KMS-11 (cell line): ENCODE measurements at regions not wholly inside any gene's neighbourhood (a gene's known extent, or its start where the extent isn't known, plus 50 kb on each side); places are given as distances from the start of the nearest gene placed in this dataset.

Source experiments
- H2AFZ ChIP-seq: fragments of 200-600 bp; sonication (generic); 2 replicates; pipeline ENCODE4 v1.6.1; 2016; ENCODE audit warnings: antibody characterized with exemption, mixed run types, low read depth
- H3K27ac ChIP-seq: fragments of 200-600 bp; sonication (generic); 2 replicates; pipeline ENCODE4 v1.6.1; 2016; ENCODE audit warnings: mild to moderate bottlenecking, mixed run types
- H3K27me3 ChIP-seq: fragments of 200-600 bp; sonication (generic); 2 replicates; pipeline ENCODE4 v1.6.1; 2017; ENCODE audit warnings: mild to moderate bottlenecking, low read depth, mixed run types, moderate library complexity; ENCODE audit not compliant: insufficient read depth
- H3K36me3 ChIP-seq: fragments of 200-600 bp; sonication (generic); 2 replicates; pipeline ENCODE4 v1.6.1; 2017; ENCODE audit warnings: mild to moderate bottlenecking, mixed run types; ENCODE audit not compliant: insufficient read depth
- H3K4me1 ChIP-seq: fragments of 200-600 bp; sonication (generic); 2 replicates; pipeline ENCODE4 v1.6.1; 2016; ENCODE audit warnings: mild to moderate bottlenecking, low read depth, mixed run types; ENCODE audit not compliant: poor library complexity, severe bottlenecking
- H3K4me2 ChIP-seq: fragments of 200-600 bp; sonication (generic); 2 replicates; pipeline ENCODE4 v1.7.0; 2016; ENCODE audit warnings: mild to moderate bottlenecking, mixed run types
- H3K4me3 ChIP-seq: fragments of 200-600 bp; sonication (generic); IDR thresholded peaks from 2 replicates; pipeline ENCODE4 v1.6.1; 2017; ENCODE audit warnings: low read depth, low read length, mixed read lengths; ENCODE audit not compliant: insufficient read depth
- H3K79me2 ChIP-seq: fragments of 200-600 bp; sonication (generic); 2 replicates; pipeline ENCODE4 v1.6.1; 2016; ENCODE audit warnings: low read depth, mixed run types; ENCODE audit not compliant: insufficient read depth
- H3K9ac ChIP-seq: fragments of 200-600 bp; sonication (generic); 2 replicates; pipeline ENCODE4 v1.6.1; 2016; ENCODE audit warnings: mild to moderate bottlenecking, mixed run types
- H4K20me1 ChIP-seq: fragments of 200-600 bp; sonication (generic); 2 replicates; pipeline ENCODE4 v1.6.1; 2016; ENCODE audit warnings: mild to moderate bottlenecking, mixed run types; ENCODE audit not compliant: insufficient read depth
- TF ChIP-seq, protein P1 (sequence below): fragments of 200-600 bp; sonication (generic); conservative IDR thresholded peaks from 2 replicates; pipeline ENCODE4 v1.6.1; 2017; ENCODE audit warnings: low read depth, mild to moderate bottlenecking, antibody characterized with exemption, low read length, moderate library complexity, mixed read lengths

DNA sequence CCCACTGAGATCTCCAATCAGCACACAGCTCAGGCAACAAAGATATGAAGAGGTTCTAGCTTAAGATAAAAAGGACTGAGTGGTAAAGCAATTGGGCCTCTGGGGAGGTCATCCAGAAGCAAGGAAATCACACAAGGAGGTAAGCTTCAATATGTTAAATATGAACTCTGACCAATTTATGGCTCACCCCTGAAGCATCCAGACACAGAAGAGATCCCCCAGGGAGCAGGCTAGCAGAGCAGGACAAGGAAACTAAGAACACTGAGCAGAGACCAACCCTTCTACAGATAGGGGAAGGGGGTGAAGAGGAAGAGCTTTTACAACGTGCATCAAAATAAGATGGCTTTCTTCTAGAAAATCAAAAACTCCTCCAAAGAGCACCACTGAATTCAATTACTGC is 616.2 kb downstream of the DNAH5 start:
- Histone ChIP-seq H3K27ac (no peak overlapping the region), H3K79me2 (no peaks in the 10 kb centered on the region), H3K4me2 (no peak overlapping the region), H2AFZ (no peak overlapping the region), H3K27me3 (no peaks in the 10 kb centered on the region), H3K9ac (no peak overlapping the region), H3K4me1 (no peaks in the 10 kb centered on the region), H4K20me1 (no peaks in the 10 kb centered on the region), H3K4me3 (no peak overlapping the region), H3K36me3 (no peaks in the 10 kb centered on the region)
- TF ChIP-seq, protein P1, sequence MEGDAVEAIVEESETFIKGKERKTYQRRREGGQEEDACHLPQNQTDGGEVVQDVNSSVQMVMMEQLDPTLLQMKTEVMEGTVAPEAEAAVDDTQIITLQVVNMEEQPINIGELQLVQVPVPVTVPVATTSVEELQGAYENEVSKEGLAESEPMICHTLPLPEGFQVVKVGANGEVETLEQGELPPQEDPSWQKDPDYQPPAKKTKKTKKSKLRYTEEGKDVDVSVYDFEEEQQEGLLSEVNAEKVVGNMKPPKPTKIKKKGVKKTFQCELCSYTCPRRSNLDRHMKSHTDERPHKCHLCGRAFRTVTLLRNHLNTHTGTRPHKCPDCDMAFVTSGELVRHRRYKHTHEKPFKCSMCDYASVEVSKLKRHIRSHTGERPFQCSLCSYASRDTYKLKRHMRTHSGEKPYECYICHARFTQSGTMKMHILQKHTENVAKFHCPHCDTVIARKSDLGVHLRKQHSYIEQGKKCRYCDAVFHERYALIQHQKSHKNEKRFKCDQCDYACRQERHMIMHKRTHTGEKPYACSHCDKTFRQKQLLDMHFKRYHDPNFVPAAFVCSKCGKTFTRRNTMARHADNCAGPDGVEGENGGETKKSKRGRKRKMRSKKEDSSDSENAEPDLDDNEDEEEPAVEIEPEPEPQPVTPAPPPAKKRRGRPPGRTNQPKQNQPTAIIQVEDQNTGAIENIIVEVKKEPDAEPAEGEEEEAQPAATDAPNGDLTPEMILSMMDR, result no peak

DNA sequence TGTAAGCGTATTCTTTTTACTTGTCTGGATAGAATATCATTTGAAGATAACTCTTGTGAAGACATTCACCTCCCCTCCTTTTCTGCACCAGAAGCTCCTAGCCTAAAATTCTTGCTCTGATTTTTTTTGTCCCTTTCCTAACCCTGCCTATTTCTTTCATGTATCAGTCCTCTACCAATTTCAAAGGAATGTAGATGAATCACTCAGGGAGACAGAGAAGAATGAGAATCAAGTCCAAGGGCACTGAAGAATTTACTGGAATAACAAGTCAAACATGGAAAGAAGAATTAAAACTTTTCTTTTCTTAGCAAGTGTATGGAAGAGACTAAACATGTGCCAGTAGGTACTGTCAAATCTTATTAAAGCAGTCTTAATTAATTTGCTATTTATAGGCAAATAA is 618.7 kb downstream of the DNAH5 start:
- H2AFZ ChIP-seq, result no peak overlapping the region
- no peaks in the 10 kb centered on the region for H3K4me1 ChIP-seq
- TF ChIP-seq, protein P1, result no peak
- no peaks in the 10 kb centered on the region for H3K36me3 ChIP-seq
- no peak overlapping the region for H3K4me3 ChIP-seq
- H3K9ac ChIP-seq, result no peak overlapping the region
- no peaks in the 10 kb centered on the region for H3K79me2 ChIP-seq
- H4K20me1 ChIP-seq, result no peaks in the 10 kb centered on the region
- no peaks in the 10 kb centered on the region for H3K27me3 ChIP-seq
- no peak overlapping the region for H3K4me2 ChIP-seq
- no peak overlapping the region for H3K27ac ChIP-seq

DNA sequence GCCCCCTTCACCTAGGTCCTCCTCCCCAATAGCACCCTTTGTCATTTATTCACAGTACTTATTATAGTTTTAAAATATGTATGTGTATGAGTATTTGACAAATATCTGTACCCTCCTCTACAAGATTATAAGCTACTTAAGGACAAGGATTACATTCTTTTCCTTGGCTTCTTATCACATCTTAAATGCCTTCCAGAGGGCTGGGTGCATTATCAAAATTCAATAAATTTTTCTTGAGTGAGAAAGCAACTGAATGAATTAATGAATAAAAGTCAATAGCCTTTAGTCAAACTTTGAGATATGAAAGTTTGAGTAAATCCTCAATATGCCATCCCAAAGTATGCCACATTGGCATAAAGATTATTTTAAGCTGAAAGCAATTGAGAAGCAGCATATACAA is 621.7 kb downstream of the DNAH5 start:
- TF ChIP-seq, protein P1, result no peak
- no peak overlapping the region for H3K4me3 ChIP-seq
- H3K36me3 ChIP-seq, result no peaks in the 10 kb centered on the region
- no peaks in the 10 kb centered on the region for H3K79me2 ChIP-seq
- no peaks in the 10 kb centered on the region for H3K27me3 ChIP-seq
- H3K27ac ChIP-seq, result no peak overlapping the region
- no peaks in the 10 kb centered on the region for H3K4me1 ChIP-seq
- no peak overlapping the region for H2AFZ ChIP-seq
- no peaks in the 10 kb centered on the region for H4K20me1 ChIP-seq
- H3K4me2 ChIP-seq, result no peak overlapping the region
- no peak overlapping the region for H3K9ac ChIP-seq

DNA sequence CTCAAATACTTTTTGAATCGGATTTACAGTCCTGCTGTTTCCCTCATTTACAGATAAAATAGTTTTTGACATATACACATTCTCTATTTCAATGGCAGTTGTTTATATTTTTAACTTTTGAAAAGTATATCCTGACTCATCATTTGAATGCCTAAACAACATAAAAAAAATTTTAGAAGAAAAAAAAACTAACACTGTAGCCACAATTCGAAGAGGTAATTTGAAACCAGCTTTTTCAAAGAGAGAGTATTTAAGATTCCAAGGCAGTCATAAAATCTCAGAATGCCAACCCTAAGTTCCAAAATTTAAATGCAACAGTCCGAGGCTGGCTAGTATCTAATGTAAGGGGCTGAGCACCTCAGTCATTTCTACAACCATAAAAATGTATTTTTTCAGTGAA is 626.8 kb downstream of the DNAH5 start:
- TF ChIP-seq, protein P1, result no peak
- H4K20me1 ChIP-seq, result no peaks in the 10 kb centered on the region

More for the DNA sequence above, 626.8 kb downstream of the DNAH5 start:
- Histone ChIP-seq H3K4me3 (no peak overlapping the region), H3K36me3 (no peaks in the 10 kb centered on the region), H3K4me2 (no peak overlapping the region), H3K4me1 (peaks cover 4% of the 10 kb centered on the region), H3K9ac (no peak overlapping the region), H3K27me3 (no peaks in the 10 kb centered on the region), H2AFZ (no peak overlapping the region), H3K79me2 (no peaks in the 10 kb centered on the region), H3K27ac (no peak overlapping the region)
